ENCODE measurements at regions not wholly inside any gene's neighbourhood (a gene's known extent, or its start where the extent isn't known, plus 50 kb on each side); places are given as distances from the start of the nearest gene placed in this dataset.

DNA sequence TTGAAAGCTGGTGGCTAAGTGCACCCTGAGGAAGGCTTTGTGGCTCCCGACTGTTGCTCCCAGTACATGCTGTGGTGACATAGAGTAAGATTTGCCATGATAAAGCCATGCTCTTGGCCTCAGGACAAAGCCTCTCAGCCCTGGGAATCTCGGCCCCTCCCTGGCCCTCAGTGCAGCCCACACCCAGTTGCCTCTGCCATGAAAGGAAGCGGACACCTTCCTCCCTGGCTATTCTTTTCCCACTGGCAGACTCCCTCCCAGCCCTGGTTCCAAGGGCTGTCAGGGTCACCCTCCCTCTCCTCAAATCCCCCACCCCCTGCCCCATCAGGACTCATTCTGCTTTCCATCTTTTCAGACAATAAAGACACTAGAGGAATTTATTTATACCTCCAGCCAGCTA, 119.8 kb upstream of the NEO1 start:
- TF ChIP-seq, protein P1, sequence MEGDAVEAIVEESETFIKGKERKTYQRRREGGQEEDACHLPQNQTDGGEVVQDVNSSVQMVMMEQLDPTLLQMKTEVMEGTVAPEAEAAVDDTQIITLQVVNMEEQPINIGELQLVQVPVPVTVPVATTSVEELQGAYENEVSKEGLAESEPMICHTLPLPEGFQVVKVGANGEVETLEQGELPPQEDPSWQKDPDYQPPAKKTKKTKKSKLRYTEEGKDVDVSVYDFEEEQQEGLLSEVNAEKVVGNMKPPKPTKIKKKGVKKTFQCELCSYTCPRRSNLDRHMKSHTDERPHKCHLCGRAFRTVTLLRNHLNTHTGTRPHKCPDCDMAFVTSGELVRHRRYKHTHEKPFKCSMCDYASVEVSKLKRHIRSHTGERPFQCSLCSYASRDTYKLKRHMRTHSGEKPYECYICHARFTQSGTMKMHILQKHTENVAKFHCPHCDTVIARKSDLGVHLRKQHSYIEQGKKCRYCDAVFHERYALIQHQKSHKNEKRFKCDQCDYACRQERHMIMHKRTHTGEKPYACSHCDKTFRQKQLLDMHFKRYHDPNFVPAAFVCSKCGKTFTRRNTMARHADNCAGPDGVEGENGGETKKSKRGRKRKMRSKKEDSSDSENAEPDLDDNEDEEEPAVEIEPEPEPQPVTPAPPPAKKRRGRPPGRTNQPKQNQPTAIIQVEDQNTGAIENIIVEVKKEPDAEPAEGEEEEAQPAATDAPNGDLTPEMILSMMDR (IDR thresholded peaks at IDR 0.05): no peak
- no peak for TF ChIP-seq POLR2A (IDR thresholded peaks at IDR 0.05)

Data from body of pancreas (tissue), 4 donors.